Ovary (tissue), 3 donors: ENCODE measurements at regions not wholly inside any gene's neighbourhood (a gene's known extent, or its start where the extent isn't known, plus 50 kb on each side); places are given as distances from the start of the nearest gene placed in this dataset.

Source experiments
- EP300 ChIP-seq: sonication (generic); formaldehyde crosslinking; IDR thresholded peaks from one replicate; pipeline ENCODE4 v1.6.1; 2017; ENCODE audit warnings: antibody characterized with exemption
- POLR2A ChIP-seq: fragments of 450-650 bp; IDR thresholded peaks from one replicate; pipeline ENCODE4 v1.6.1; 2017; ENCODE audit warnings: antibody characterized with exemption, mild to moderate bottlenecking, moderate library complexity
- TF ChIP-seq, protein P1 (sequence below), 3 donors: fragments of 450-650 bp in 2 of 3; fragments of 200-600 bp in 1 of 3; IDR thresholded peaks; one replicate each; pipeline versions ENCODE4 v1.5.1 to v1.8.0; 2016 to 2022; ENCODE audit warnings: antibody characterized with exemption in 3 of 3, mild to moderate bottlenecking in 1 of 3
- donor health status: DM: no; HTN: no; CAD: no.

GRCh38 chr10:23891301-23891700, 317.6 kb upstream of the KIAA1217 start:
- TF ChIP-seq, protein P1, sequence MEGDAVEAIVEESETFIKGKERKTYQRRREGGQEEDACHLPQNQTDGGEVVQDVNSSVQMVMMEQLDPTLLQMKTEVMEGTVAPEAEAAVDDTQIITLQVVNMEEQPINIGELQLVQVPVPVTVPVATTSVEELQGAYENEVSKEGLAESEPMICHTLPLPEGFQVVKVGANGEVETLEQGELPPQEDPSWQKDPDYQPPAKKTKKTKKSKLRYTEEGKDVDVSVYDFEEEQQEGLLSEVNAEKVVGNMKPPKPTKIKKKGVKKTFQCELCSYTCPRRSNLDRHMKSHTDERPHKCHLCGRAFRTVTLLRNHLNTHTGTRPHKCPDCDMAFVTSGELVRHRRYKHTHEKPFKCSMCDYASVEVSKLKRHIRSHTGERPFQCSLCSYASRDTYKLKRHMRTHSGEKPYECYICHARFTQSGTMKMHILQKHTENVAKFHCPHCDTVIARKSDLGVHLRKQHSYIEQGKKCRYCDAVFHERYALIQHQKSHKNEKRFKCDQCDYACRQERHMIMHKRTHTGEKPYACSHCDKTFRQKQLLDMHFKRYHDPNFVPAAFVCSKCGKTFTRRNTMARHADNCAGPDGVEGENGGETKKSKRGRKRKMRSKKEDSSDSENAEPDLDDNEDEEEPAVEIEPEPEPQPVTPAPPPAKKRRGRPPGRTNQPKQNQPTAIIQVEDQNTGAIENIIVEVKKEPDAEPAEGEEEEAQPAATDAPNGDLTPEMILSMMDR (IDR thresholded peaks at IDR 0.05) = no peak
- TF ChIP-seq POLR2A (no peak), EP300 (no peak)
